ENCODE measurements at regions not wholly inside any gene's neighbourhood (a gene's known extent, or its start where the extent isn't known, plus 50 kb on each side); places are given as distances from the start of the nearest gene placed in this dataset.

DNA sequence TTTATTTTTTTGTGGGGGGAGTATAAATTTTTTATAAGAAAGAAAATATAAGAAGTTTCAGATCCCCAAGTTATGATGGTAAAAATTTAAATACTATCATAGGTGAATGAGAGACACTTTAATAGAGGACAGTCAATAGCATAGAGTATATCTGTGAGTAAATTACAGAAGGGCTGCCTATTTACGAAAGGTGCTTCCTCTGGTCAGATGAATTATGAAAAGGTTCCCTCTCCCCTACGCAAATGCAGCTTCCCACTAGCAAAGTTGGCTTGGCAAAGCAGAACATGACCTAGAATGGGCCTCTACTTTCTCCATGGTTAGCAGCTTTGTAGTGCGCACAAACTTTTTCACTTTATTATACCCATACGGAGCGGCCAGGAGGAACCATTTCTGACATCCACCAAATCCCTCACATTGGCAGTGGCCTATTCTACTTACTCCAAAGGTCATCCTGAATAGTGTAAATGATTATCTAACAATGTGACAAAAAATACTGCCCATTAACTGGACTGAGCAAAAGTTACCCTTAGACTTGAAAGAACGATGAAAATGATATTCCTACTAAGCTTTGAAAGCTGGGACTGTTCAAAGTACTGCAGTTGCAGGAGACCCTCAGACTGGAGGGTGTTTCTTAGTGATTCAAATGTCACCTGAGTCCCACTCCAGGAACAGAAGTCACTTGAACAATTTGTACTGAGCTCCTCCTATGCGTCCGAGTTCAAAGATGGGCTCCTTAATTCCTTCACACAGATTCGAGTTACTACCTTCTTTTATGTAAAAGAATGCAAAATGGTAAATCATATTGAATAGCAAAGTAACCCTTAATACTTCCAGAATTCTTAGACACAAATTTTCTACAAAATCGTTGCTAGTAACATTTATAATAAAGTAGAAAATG, 148.5 kb downstream of the NOL4 start:
- DNase-seq: no peak

DNA sequence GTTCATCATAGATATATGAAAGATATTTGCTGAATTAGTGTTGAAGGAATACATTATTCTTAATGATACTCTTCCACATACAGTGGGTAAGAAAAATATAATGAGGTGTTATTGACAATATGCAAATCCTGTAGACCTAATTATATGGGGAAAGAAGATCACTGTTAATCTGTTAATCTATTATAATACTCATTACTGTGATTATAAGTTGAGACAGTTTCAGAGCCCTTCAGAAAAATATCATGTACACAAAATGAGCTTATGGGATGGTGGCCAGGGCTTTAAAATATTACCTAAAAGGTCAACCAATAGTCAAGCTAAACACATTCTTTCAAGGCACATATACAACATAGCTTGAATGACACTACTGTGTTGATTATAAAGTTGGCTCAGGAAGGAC, 163.5 kb downstream of the NOL4 start:
- DNase-seq: no peak

DNA sequence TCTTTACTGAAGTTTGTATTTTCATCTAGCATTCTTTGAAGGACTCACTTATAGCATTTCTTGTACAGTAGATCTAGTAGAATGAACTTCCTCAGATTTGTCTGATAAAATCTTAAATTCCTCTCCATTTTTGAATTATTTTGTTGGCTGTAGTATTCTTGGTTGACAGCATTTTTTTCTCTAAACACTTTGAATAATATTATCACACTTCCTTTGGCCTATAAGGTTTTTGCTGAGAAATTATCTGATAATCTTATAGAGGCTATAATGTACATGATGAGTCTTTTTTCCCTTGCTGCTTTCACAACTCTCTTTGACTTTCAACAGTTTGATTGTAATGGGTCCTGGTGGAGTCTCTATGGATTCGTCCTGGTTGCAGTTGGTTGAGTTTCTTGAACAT, 169.5 kb downstream of the NOL4 start:
- no peak for DNase-seq

DNA sequence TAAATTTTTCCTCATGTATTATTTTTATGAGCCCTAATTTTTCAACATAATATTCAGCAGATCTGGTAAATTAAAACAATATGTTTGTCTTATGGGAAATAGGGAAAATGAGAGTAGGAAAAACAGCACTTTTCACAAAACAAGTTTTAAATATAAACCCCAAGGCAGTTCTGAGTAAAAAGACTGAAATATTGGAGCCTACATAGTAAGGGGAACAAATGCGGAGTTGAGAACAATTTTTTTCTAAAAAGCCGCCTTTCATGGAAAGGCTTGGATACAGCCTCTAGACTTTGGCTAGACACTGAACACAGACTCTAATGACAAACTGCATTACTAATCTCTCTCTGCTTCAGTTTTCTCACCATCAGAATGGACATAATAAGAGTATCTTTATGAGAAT, 174.1 kb downstream of the NOL4 start:
- no peak for DNase-seq

DNA sequence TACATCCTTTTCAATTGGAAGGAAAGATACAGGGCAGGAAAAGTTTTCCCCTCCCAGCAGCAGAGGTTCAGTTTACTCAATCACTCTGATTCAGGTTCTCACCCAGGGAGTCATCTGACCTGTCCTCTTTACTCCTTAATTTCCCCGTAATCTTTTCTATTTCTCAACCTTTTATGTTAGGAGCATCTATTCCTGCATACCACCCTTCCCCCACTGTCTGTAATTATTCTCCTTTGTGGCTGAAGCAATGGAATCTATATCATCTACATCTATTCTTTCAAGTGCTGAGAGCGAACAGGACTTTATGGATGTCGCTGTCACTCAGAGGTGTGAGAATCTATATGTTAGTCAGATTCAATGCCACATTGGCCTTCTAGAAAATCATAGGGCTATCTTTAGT, 175.2 kb downstream of the NOL4 start:
- no peak for DNase-seq

DNA sequence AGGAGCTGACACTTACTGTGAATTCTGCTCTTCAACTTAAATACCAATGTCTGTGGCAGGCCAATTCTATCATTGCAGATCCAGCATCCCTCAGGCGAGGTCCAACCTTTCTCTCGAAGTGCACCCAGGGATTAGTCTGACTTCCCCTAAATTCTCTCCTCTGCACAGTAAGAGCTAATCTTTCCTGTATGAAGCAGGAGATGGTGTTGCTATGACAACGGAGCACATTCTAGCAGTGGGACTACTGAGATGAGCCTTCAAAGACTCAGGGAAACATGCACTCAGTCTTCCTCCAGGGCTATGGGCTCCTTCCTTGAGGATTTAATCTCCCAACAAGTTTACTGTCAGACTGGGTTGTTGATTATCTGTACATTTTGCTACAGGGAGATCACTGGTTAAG, 176.3 kb downstream of the NOL4 start:
- no peak for DNase-seq

DNA sequence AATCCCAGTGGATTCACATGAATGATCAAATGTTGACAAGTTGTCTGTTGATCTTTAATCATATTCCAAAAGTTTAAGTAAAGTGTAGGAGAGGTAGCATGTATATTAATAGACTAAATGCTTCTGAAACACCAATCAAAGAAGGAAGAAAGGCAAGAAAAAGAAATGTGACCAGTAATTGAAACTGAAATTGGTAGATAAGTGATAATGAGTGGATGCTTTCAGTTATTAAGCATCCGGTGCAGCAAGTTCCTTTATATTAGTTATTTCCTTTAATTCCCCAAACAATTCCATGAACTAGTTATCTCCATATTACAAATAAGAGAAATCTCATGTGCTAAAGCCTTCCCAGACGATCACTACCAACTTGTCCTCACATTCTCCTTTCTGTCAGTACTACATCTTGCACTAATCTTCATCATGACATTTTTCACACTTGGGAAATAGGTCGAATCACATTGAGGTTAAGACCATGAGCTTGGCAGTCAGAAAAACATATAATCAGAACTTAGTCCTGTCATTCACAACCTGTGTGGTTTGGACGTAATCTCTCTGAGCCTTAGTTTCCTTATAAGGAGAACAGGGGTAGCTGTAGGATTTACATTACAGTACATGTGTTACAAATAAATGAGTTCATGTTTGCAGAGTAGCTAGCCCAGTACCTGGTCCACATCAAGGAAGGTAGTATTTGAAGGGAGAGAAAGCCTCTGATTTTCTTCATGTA, 182.1 kb downstream of the NOL4 start:
- DNase-seq: no peak

DNA sequence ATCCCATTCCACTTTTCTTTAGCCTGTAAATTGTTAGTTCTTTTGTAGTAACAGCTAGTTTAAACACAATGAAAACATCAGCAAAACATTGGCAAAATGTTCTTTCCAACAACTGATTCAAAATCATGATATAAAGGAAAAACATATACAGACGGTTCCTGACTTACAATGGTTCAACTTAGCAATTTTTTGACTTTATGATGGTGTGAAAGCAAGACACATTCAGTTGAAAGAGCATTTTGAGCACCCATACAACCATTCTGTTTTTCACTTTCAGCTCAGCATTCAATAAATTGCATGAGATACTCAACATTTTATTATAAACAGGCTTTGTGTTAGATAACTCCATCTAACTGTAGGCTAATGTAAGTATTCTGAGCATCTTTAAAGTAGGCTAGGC, 185.1 kb downstream of the NOL4 start:
- DNase-seq: no peak

DNA sequence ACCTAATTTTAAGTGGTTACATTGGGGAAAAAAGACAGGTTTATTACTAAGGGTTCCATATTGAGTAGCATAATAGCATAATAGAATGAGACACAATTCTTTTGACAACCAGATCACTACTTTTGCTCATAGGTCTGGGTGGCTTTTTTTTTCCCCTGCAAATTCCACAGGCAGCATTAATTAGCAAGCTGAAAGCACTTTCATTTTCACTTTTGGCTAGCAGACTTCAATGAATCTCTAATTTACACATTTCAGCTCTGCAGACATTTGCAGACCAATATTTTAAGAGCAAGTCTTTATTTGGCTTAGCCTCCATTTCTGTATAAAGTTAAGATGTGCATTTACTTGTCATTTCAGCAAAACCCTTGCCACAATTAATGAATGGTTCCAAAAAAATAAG, 185.5 kb downstream of the NOL4 start:
- no peak for DNase-seq

DNA sequence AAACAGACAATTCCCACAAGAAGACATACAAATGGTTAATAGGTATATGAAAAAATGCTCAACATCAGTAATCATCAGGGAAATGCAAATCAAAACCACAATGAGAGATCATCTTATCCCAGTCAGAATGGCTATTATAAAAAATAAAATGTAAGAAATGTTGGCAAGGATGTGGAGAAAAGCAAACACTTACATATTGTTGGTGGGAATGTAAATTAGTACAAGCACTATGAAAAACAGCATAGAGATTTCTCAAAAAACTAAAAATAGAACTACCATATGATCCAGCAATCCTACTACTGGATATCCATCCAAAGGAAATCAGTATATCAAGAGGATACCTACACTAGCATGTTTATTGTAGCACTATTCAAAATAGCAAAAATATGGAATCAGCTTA, 186.6 kb downstream of the NOL4 start:
- no peak for DNase-seq

DNA sequence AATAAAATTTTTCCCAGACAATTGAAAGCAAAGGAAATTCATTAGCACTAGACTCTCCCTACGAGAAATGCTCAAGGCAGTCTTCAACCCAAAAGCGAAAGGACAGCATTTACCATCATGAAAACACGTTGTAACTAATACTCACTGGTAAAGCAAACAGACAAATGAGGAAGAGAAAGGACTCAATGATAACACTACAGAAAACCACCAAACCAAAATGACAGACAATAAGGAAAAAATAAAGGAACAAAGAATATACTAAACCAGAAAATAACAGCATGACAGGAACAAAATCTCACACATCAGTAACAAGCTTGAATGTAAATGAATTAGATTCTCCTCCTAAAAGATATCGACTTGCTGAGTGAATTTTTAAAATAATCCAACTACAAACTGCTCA, 190.7 kb downstream of the NOL4 start:
- DNase-seq: no peak

DNA sequence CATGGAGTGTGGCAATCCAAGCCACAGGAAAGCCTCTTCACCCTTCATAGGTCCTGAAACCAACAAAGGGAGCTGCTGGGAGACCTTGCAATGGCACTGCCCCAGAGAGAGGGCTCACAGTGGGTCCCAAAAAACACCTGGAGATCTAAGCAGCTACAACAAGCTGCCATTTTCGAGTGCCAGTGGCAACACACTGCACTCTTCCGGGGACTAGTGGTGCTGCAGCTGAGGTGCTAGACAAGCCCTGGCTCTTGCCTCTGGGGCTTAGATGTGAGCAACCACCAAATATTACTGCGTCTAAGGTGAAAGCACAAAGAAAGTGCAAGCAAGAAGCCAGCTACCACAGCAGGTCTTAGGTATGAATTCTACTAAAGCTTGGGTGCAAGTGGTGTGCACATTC, 192.9 kb downstream of the NOL4 start:
- DNase-seq: no peak

DNA sequence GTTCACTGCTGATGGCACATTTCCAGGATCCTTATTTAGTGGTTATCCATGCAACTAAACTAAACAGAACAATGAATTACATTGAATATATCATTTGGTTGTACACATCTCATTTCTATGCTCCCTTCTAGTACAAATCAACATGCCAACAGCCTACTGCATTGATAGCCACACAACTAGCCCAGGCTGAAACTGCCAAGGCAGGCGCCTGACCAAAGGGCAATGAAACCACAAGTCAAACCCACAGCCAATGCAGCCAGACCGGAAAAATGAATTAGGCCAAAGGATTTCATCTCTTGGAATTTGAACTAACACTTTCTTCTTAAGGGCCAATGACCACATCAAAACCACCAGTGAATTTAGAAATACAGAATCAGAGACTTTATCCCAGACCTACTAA, 196.4 kb downstream of the NOL4 start:
- DNase-seq: no peak

DNA sequence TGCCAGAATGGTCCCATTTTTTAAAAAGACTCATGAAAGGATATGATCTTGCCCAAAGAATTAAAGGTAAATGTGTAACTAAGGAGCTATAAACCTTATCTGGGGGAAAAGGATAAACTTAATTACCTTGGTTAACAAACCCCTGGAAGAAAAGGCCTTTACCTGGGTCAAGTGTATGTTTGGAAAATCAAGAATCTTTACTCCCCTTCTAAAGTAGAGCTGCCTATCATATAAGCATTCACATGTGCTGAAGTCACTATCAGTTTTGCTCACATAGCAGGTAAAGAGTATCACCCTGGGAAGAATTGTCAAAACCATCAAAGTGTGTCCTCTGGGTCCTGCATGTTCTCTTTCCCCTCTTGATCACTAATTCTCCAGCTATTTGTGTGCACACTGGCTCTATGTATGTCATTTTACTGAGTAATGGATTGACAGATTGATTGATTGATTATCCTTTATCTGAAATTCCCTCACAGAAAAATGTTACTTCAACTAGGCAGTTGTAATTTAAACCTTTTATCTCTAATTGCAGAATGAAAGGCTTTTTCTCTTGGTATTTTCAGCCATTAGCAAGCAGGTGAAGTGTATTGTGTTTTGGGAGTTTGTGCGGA, 199.4 kb downstream of the NOL4 start:
- no peak for DNase-seq

DNA sequence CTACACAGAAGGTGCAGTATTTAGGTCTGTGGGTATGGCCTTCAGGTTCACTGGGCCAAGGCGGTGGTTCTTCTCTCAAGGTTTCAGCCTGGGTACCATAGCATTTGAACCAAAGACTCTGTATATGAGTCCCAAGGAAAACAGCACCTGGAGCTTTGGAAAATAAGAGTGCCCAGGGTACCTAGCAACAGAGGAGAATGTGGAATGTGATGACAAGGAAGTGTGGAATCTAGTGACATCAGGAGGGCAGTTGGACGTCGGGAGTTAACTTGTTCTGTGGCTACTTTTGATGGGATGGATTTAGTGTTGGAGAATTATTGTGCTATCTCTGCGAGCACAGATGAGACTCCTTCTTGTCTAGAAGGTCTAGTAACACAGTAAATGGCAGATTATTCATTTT, 201.2 kb downstream of the NOL4 start:
- DNase-seq: no peak

DNA sequence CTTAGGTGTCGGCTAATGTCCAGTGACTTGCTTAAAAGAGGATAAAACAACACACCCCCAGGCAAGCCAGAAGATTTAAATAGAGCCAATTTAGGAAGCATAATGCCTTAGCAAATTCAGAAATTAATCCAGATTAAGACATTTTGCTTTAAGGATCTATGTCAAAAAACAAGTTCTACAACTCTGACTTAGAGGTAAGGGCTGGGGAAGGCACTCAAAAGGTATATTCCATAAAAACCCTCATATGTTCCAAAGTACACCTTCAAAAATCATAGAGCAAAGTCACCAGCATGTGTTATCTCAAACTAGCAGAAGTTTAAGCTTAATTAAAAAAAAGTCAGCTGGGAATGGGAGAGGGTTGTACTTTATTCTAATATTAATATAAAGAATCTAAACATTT, 206.4 kb downstream of the NOL4 start:
- no peak for DNase-seq

DNA sequence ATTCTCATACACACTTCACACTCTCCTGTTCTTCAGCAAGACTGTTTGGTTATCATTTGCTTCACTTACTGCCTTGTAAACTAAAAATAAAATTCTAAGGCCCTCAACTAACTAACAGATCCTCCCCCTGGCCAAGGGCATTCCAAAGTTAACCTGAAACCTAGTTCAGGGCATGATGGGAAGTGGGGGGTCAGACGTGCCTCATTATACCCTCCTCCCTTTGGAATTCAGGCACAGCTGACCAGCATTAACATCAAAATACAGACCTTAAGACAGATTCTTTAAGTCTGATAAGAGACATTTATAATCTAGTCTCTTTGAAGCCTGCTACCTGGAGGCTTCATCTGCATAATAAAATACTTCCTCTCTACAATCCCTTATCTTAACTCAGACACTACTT, 221.0 kb downstream of the NOL4 start:
- no peak for DNase-seq

DNA sequence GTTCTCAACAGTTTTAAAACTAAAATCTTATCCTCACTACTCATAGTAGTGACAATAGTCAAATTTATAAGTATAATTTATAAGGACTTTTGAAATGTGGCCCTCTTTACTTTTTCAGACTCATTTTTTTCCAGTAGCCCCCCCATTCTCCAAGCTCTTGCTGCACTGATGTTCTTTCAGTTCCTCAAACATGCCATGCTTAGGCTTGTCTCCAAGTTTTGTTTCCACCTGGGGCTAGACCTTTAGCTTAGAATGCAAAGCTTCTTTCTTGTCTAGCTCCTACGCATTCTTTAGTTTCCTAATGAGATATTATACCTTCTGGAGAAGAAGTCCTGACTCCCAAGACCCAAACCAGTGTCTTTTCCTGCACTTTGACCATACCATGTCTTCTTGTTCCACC, 222.6 kb downstream of the NOL4 start:
- DNase-seq: no peak

DNA sequence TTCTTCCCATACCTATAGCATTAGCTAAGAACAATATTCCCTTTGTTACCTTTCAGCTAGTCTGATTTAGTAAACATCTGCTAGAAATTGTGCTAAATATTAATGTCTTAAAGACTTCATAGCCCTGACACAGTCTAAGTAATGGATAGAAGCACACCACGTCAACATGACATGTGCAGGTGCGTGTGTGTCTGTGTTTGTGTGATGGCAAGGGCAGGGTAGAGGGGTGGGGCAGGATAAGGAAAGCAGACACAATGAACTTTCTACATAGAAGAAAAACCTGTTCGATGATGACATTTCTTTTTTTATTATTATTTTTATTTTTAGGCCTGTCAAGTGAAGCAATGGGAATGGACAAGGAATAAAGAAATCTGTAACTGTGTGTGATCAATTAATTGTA, 223.3 kb downstream of the NOL4 start:
- DNase-seq: no peak

DNA sequence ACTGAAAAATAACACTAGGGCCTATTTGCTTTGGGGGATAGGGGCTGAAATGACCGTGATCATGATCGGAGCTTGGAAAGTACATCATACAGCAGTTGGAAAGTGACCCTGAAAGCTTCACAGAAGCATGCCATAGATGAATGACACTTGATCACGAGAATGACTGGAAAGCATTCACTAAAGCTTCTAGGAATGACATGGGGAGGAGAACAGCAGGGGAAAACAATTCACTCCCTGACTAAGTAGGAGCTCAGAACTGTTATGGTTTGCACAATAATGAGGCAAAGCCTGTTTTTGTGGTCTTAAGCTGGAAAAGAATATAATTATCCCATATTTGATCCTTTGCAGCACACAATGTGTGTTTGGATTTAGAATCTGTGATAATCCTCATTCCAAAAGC, 237.5 kb downstream of the NOL4 start:
- no peak for DNase-seq

DNA sequence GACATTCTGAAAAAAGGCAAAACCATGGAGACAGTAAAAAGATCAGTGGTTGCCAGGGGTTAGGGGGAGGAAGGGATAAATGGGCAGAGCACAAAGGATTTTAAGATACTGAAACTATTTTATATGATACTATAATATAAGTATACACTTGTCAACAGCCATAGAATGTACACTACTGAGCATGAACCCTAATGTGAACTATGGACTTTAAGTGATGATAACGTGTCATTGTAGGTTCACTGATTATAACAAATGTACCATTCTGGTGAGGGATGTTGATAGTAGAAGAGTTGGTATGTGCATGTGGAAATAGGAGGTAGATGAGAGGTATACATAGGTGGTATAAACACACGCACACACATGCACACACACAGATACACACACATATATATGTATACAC, 241.6 kb downstream of the NOL4 start:
- DNase-seq: no peak

DNA sequence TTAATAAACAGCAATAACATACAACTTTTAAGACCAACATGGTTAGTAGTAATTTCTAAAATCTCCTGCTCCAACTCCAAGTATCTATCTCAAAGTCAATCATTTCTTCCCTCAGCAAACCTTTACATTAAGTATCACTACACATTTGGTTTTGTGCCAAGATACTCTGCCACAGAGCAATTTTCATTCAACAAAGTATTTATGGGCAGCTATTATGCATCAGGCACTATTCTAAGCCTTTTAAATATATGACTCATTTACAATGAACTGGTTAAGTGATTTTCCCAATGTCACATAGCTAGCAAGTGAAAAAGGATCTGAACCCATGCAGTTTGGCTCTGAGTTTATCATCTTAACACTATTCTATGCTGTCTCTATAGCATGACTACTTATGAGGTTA, 264.3 kb downstream of the NOL4 start:
- DNase-seq: no peak

DNA sequence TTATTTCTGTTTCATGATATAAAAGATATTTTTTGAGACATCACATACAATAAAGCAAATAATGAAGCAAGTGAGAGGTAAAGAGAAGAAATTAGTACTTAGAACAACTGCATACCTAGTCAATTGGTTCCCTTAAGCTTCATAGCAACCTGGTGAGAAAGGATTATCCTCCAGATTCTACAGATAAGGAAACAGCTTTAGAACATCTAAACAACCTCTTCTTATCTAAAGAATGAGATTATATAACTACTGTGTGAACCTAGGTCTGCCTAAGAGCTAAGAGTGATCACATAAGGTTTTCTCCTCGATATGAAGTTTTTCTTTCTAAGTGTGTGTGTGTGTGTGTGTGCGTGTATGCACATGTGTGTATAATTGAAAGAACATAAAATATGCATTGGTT, 265.1 kb downstream of the NOL4 start:
- DNase-seq: no peak

DNA sequence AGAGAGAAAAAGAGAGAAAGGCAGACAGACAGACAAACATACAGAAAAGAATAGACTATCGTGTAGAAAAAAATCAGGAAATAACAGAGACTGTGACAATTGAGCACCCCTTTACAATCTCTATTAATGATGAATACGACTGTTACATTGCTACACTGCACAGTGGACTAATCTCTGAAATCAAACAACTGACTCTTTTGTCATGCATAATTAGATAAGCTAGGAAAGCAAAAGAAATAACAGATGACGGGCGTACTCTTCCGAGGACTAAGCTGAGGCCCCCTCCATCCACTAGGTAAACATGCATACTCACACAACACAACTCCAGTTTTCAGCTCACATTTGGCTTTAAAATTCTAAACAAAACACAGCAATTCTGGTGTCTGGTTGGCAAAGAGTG, 267.0 kb downstream of the NOL4 start:
- DNase-seq: no peak

All from stimulated activated CD4-positive, alpha-beta T cell treated with anti-CD3 and anti-CD28 coated beads, Interleukin-4, amount 100 ng/mL, for 24 hours (primary cell).